Calu3 (cell line): ENCODE measurements at regions not wholly inside any gene's neighbourhood (a gene's known extent, or its start where the extent isn't known, plus 50 kb on each side); places are given as distances from the start of the nearest gene placed in this dataset.

Experiments
- BruUV-seq: library from RNA; stranded (reverse); fragments of 400-500 nt; replicated peaks from 2 replicates; lab custom pipeline; 2021; lab: Mats Ljungman, UMichigan
- CTCF ChIA-PET: fragments of 300-600 bp; sonication (Branson Sonifier 250); formaldehyde crosslinking; loops from one replicate; lab custom pipeline; 2022; ENCODE audit warnings: antibody characterized with exemption; lab: Charles Lee
- DNase-seq: peaks from one replicate; pipeline ENCODE4 v3.0.0; 2022
- H3K27ac Mint-ChIP-seq: one replicate; pipeline ENCODE4 v1.8.0; 2022; ENCODE audit warnings: mixed read lengths; ENCODE audit not compliant: unreplicated experiment
- H3K27me3 Mint-ChIP-seq: one replicate; pipeline ENCODE4 v1.8.0; 2022; ENCODE audit warnings: mixed read lengths; ENCODE audit not compliant: unreplicated experiment
- H3K36me3 Mint-ChIP-seq: one replicate; pipeline ENCODE4 v1.8.0; 2022; ENCODE audit warnings: mild to moderate bottlenecking, moderate library complexity, mixed read lengths; ENCODE audit not compliant: insufficient read depth, unreplicated experiment
- H3K4me1 Mint-ChIP-seq: one replicate; pipeline ENCODE4 v1.8.0; 2022; ENCODE audit warnings: mild to moderate bottlenecking, low read depth, mixed read lengths; ENCODE audit not compliant: unreplicated experiment
- H3K4me3 Mint-ChIP-seq: one replicate; pipeline ENCODE4 v1.8.0; 2022; ENCODE audit warnings: mild to moderate bottlenecking, low read depth, moderate library complexity, mixed read lengths; ENCODE audit not compliant: unreplicated experiment
- H3K9me3 Mint-ChIP-seq: one replicate; pipeline ENCODE4 v1.8.0; 2022; ENCODE audit warnings: low read depth, mixed read lengths; ENCODE audit not compliant: unreplicated experiment
- CTCF ChIP-seq: fragments of 200-600 bp; IDR thresholded peaks from one replicate; pipeline ENCODE4 v1.8.0; 2022; ENCODE audit warnings: antibody characterized with exemption; ENCODE audit not compliant: unreplicated experiment
- intact Hi-C: fragments of 100-400 bp; cut with micrococcal nuclease; formaldehyde crosslinking; loops from one replicate; pipeline ENCODE4 v1.10.0; 2022; ENCODE audit not compliant: unreplicated experiment

DNA sequence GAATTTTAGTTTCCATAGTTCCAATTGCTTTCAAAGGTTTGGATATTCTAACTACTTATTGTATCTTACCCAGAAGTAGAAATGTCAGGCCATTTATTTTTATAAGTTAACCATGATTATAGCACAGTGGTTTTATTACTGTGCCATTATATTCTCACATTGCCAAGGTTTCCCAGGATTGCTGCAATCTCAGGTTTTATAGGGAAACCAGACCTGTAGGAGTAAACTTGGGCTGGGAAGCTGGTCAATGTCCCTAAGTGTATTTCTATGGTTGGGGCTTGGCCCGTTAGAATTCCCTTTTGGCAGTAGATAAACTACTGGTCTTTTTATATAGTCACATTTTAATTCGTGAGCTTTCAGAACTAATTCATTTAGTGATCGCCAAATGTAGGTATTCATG lies 396.6 kb upstream of the KCNN2 start:
- no TSS peak for BruUV-seq
- Mint-ChIP-seq H3K9me3 (peaks cover 1% of the 10 kb centered on the region), H3K27ac (no peak overlapping the region), H3K36me3 (no peaks in the 10 kb centered on the region), H3K4me1 (no peaks in the 10 kb centered on the region), H3K27me3 (no peaks in the 10 kb centered on the region), H3K4me3 (no peak overlapping the region)
- TF ChIP-seq CTCF: no peak
- intact Hi-C loops: no loop called here
- CTCF ChIA-PET: no interaction called here
- DNase-seq: no peak

- Mint-ChIP-seq H3K36me3 (no peaks in the 10 kb centered on the region), H3K4me3 (no peak overlapping the region), H3K4me1 (no peaks in the 10 kb centered on the region), H3K9me3 (no peaks in the 10 kb centered on the region), H3K27me3 (no peaks in the 10 kb centered on the region), H3K27ac (no peak overlapping the region)
- intact Hi-C loops: no loop called here
- CTCF ChIA-PET: no interaction called here
- BruUV-seq: no TSS peak
- no peak for DNase-seq
- TF ChIP-seq CTCF: no peak
These were observed 392.0 kb upstream of the KCNN2 start for GRCh38 chr5:113969901-113970300.

DNA sequence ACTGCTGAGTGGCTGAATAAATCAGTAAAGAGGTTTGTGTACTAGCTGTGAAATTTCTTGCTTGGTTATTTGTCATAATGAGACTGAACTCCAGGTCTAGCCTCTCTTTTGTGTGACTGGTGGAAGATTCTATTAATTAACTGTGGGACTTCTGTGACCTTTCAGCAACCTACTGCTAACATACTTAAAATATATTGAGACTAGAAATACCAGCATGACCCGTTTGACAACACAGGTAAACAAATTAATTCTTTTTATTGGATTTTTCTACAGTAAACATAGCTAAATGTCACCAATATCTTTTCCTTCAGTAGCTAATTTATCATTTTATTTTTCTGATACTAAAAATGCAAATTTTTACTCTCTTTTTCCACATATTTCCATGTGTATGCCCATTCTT lies 390.4 kb upstream of the KCNN2 start:
- intact Hi-C loops: no loop called here
- no TSS peak for BruUV-seq
- Mint-ChIP-seq H3K4me1 (no peaks in the 10 kb centered on the region), H3K27me3 (no peaks in the 10 kb centered on the region), H3K36me3 (no peaks in the 10 kb centered on the region), H3K9me3 (peaks cover 5% of the 10 kb centered on the region), H3K4me3 (no peak overlapping the region), H3K27ac (no peak overlapping the region)
- no peak for TF ChIP-seq CTCF
- no peak for DNase-seq
- CTCF ChIA-PET: no interaction called here

GRCh38 chr5:113974976-113975375 lies 386.9 kb upstream of the KCNN2 start:
- no peak overlapping the region for H3K4me3 Mint-ChIP-seq
- CTCF ChIA-PET: no interaction called here
- BruUV-seq: no TSS peak
- H3K36me3 Mint-ChIP-seq: no peaks in the 10 kb centered on the region
- H3K27me3 Mint-ChIP-seq: no peaks in the 10 kb centered on the region
- TF ChIP-seq CTCF: no peak
- DNase-seq: no peak
- intact Hi-C loops: no loop called here
- no peak overlapping the region for H3K27ac Mint-ChIP-seq
- no peaks in the 10 kb centered on the region for H3K4me1 Mint-ChIP-seq
- H3K9me3 Mint-ChIP-seq: peaks cover 8% of the 10 kb centered on the region

GRCh38 chr5:113984928-113985327 lies 376.9 kb upstream of the KCNN2 start:
- Mint-ChIP-seq H3K27me3 (no peaks in the 10 kb centered on the region), H3K9me3 (peaks cover 7% of the 10 kb centered on the region), H3K4me1 (no peaks in the 10 kb centered on the region), H3K27ac (no peak overlapping the region), H3K4me3 (no peak overlapping the region), H3K36me3 (no peaks in the 10 kb centered on the region)
- no peak for TF ChIP-seq CTCF
- BruUV-seq: no TSS peak
- DNase-seq: no peak
- CTCF ChIA-PET: no interaction called here
- intact Hi-C loops: no loop called here
